Esophagus muscularis mucosa (tissue), 4 donors: ENCODE measurements at regions not wholly inside any gene's neighbourhood (a gene's known extent, or its start where the extent isn't known, plus 50 kb on each side); places are given as distances from the start of the nearest gene placed in this dataset.

Experiments
- DNase-seq: peaks from one replicate; pipeline ENCODE4 v3.0.0-alpha.2; 2017; ENCODE audit errors: extremely low spot score
- H3K27ac ChIP-seq, 4 donors: fragments of 200-600 bp; sonication (generic); replicated peaks in 1 of 4; 1 replicate in 3 of 4; 2 replicates in 1 of 4; pipeline ENCODE4 v1.5.1; 2016 to 2019; ENCODE audit warnings: mild to moderate bottlenecking in 1 of 4
- H3K27me3 ChIP-seq, 4 donors: fragments of 200-600 bp; sonication (generic); one replicate each; pipeline versions ENCODE4 v1.5.1 to v1.6.0; 2016 to 2019
- H3K36me3 ChIP-seq, 4 donors: fragments of 200-600 bp; sonication (generic); one replicate each; pipeline ENCODE4 v1.5.1; 2016 to 2019
- H3K4me1 ChIP-seq, 4 donors: fragments of 200-600 bp; sonication (generic); one replicate each; pipeline ENCODE4 v1.5.1; 2016 to 2019
- H3K4me3 ChIP-seq, 4 donors: fragments of 200-600 bp; sonication (generic); 1 replicate in 2 of 4; 2 replicates in 2 of 4; pipeline ENCODE4 v1.5.1; 2016 to 2019; ENCODE audit warnings: mild to moderate bottlenecking in 4 of 4, moderate library complexity in 1 of 4
- H3K9me3 ChIP-seq, 4 donors: fragments of 200-600 bp; sonication (generic); 1 replicate in 3 of 4; 2 replicates in 1 of 4; pipeline ENCODE4 v1.5.1; 2016 to 2019
- EP300 ChIP-seq: sonication (generic); formaldehyde crosslinking; IDR thresholded peaks from one replicate; pipeline ENCODE4 v1.6.1; 2017; ENCODE audit warnings: antibody characterized with exemption
- POLR2A ChIP-seq: fragments of 450-650 bp; IDR thresholded peaks from one replicate; pipeline ENCODE4 v1.6.1; 2017; ENCODE audit warnings: antibody characterized with exemption, moderate library complexity, mild to moderate bottlenecking, low read depth
- POLR2AphosphoS5 ChIP-seq, 2 donors: sonication (generic); formaldehyde crosslinking; IDR thresholded peaks; one replicate each; pipeline ENCODE4 v1.6.1; 2017; ENCODE audit warnings: antibody characterized with exemption in 2 of 2
- WGBS: methylation state at CpG from one replicate; pipeline ENCODE4 v1.1.5; 2018; 5-methylcytosine and 5-hydroxymethylcytosine counted together
- intact Hi-C: fragments of 100-400 bp; cut with DNase I; formaldehyde crosslinking; loops from one replicate; pipeline ENCODE4 v1.15.1; 2023
- TF ChIP-seq, protein P1 (sequence below), 3 experiments: fragments of 200-600 bp in 2 of 3; fragments of 450-650 bp in 1 of 3; sonication (generic) in 2 of 3; IDR thresholded peaks; one replicate each; pipeline ENCODE4 v1.5.1; 2017 to 2019; ENCODE audit warnings: antibody characterized with exemption in 3 of 3, mild to moderate bottlenecking in 2 of 3, moderate library complexity in 1 of 3

DNA sequence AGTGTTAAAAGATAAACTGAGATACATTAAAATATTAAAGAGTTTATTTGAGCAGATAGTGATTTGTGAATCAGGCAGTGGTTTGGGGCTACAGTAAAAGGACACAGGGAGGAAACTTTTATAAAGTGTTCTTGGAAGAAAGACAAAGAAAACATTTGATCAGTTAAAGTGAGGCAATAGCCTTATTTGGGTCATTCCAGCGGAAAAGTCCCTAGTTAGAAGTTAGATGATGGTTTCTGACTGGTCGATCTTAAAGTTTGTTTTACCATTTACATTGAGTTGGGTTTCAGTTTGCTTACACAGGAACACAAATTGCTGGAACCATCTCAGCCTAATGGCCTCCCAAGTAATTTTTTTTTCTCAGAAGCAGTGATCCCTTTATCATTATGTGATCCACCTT, 69.7 kb downstream of the PPP1R2C start:
- Histone ChIP-seq H3K27me3 (no peaks in the 10 kb centered on the region), H3K36me3 (no peaks in the 10 kb centered on the region), H3K27ac (no peak overlapping the region), H3K4me1 (no peaks in the 10 kb centered on the region), H3K9me3 (no peaks in the 10 kb centered on the region), H3K4me3 (no peak overlapping the region)
- intact Hi-C loops, result no loop called here
- TF ChIP-seq, protein P1, sequence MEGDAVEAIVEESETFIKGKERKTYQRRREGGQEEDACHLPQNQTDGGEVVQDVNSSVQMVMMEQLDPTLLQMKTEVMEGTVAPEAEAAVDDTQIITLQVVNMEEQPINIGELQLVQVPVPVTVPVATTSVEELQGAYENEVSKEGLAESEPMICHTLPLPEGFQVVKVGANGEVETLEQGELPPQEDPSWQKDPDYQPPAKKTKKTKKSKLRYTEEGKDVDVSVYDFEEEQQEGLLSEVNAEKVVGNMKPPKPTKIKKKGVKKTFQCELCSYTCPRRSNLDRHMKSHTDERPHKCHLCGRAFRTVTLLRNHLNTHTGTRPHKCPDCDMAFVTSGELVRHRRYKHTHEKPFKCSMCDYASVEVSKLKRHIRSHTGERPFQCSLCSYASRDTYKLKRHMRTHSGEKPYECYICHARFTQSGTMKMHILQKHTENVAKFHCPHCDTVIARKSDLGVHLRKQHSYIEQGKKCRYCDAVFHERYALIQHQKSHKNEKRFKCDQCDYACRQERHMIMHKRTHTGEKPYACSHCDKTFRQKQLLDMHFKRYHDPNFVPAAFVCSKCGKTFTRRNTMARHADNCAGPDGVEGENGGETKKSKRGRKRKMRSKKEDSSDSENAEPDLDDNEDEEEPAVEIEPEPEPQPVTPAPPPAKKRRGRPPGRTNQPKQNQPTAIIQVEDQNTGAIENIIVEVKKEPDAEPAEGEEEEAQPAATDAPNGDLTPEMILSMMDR (IDR thresholded peaks at IDR 0.05), result no peak
- no peak for TF ChIP-seq POLR2A
- no peak for TF ChIP-seq POLR2AphosphoS5 (IDR thresholded peaks at IDR 0.05)
- no peak for TF ChIP-seq EP300
- 56% methylated on average over 2 of the region's 2 CpGs for WGBS
- DNase-seq, result no peak

DNA sequence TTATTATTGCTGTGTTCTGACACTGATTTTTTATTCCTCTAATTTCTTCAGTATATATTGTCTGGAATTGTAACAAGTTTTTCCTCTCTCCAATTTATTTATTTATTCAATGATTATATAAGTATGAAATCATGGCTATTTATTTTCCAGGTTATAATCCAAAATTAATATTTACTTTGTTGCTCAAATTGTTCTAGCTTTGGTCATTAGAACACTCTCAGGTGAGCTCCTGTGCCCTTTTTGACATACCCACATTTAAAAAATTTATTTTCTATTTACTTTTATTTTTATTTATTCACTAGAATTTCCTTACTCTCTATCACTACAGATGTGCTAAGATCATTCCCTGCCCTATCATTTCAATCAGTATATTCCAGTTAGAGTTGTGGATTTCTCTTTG, 70.2 kb downstream of the PPP1R2C start:
- H3K9me3 ChIP-seq, result no peaks in the 10 kb centered on the region
- no peak for DNase-seq
- H3K27ac ChIP-seq, result no peak overlapping the region
- no peaks in the 10 kb centered on the region for H3K36me3 ChIP-seq
- no peaks in the 10 kb centered on the region for H3K27me3 ChIP-seq
- no peaks in the 10 kb centered on the region for H3K4me1 ChIP-seq
- no peak for TF ChIP-seq POLR2AphosphoS5 (IDR thresholded peaks at IDR 0.05)
- TF ChIP-seq, protein P1 (IDR thresholded peaks at IDR 0.05), result no peak
- intact Hi-C loops, result no loop called here
- no peak overlapping the region for H3K4me3 ChIP-seq

DNA sequence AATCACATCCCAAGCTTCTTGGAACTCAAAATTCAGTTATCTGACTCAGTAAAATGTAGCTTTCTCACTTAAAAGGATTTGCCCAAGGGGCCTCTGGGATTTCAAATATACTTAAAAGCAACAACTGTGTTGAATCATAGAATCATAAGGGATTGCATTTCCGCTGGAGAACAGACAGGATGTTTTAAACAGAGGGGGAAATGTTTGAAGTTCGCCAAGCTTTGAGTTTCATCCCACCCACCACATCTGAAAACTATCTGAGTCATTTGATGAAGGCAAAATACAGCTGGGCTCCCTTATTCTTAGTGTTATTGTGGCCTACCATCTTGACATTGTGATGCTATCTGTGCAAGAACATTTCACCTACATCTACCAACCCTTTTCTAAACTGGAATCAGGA, 73.5 kb downstream of the PPP1R2C start:
- no peaks in the 10 kb centered on the region for H3K9me3 ChIP-seq
- no peaks in the 10 kb centered on the region for H3K27me3 ChIP-seq
- no peaks in the 10 kb centered on the region for H3K36me3 ChIP-seq
- H3K27ac ChIP-seq, result no peak overlapping the region
- TF ChIP-seq POLR2AphosphoS5 (IDR thresholded peaks at IDR 0.05), result no peak
- TF ChIP-seq EP300, result no peak
- TF ChIP-seq, protein P1 (IDR thresholded peaks at IDR 0.05), result no peak
- no peak for TF ChIP-seq POLR2A
- H3K4me1 ChIP-seq, result no peaks in the 10 kb centered on the region
- H3K4me3 ChIP-seq, result no peak overlapping the region
- DNase-seq, result no peak
- WGBS, result 49% methylated on average over 2 of the region's 2 CpGs
- intact Hi-C loops, result no loop called here

DNA sequence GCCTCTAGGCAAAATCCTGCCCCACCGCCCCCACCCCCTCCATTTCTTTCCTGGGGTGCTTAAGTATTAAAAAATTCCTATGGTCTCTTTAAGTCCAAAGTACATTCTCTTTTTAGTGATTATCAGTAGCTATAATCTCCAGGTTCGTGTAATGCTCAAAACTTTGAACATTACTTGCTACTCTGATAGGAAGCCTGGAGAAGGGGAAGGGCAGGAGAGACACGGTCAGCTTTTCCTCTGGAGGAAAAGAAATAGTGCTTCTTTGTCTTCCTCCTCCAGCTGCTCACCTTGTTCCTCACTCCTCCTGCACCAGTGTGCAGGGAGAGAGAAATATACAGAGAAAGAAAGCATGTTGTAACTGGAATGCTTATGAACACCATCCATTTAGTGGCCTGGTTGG, 80.4 kb downstream of the PPP1R2C start:
- WGBS, result 55% methylated on average over 3 of the region's 3 CpGs
- H3K4me3 ChIP-seq, result no peak overlapping the region
- intact Hi-C loops, result no loop called here
- no peak for DNase-seq
- no peaks in the 10 kb centered on the region for H3K27me3 ChIP-seq
- TF ChIP-seq, protein P1 (IDR thresholded peaks at IDR 0.05), result no peak
- TF ChIP-seq POLR2A, result no peak
- TF ChIP-seq POLR2AphosphoS5 (IDR thresholded peaks at IDR 0.05), result no peak
- TF ChIP-seq EP300, result no peak
- no peaks in the 10 kb centered on the region for H3K36me3 ChIP-seq
- H3K9me3 ChIP-seq, result no peaks in the 10 kb centered on the region
- H3K27ac ChIP-seq, result no peak overlapping the region
- H3K4me1 ChIP-seq, result no peaks in the 10 kb centered on the region

DNA sequence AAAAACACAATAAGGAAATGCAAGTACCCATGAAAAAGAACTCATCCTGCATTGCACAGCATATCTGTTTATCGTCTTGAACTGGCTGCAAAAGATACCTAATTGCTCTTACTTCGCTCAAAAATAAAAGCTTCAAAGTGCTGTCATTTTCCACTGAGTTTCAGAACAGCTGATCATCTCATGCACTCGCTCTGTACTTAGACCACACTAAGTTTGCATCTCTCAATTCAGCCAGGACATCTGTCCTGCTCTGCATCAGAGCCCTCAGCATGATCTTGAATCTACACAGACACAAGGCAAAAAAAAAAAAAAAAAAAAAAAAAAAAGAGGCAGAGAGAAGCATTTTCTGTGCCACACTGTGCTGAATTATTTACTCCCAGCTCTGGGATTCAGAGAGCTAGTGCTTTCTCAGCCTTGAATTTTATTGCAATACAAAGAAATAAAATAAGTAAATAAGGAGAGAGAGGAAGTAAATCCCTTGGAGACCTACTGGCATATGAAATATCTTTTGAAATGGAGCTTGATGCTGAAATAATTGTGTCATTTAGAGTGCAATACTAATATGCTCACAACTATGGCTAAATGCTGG, 81.3 kb downstream of the PPP1R2C start:
- DNase-seq, result no peak
- H3K4me1 ChIP-seq, result no peaks in the 10 kb centered on the region
- H3K9me3 ChIP-seq, result no peaks in the 10 kb centered on the region
- TF ChIP-seq EP300, result no peak
- TF ChIP-seq, protein P1 (IDR thresholded peaks at IDR 0.05), result no peak
- no peak for TF ChIP-seq POLR2AphosphoS5 (IDR thresholded peaks at IDR 0.05)
- no peak for TF ChIP-seq POLR2A
- intact Hi-C loops, result no loop called here
- H3K4me3 ChIP-seq, result no peak overlapping the region
- H3K27ac ChIP-seq, result no peak overlapping the region
- WGBS, result 78% methylated on average over 3 of the region's 3 CpGs
- no peaks in the 10 kb centered on the region for H3K27me3 ChIP-seq
- H3K36me3 ChIP-seq, result no peaks in the 10 kb centered on the region
